Keratinocyte (primary cell): ENCODE measurements at regions not wholly inside any gene's neighbourhood (a gene's known extent, or its start where the extent isn't known, plus 50 kb on each side); places are given as distances from the start of the nearest gene placed in this dataset.

ENCODE experiments used
- CTCF ChIP-seq, 3 experiments: IDR thresholded peaks in 1 of 3; conservative IDR thresholded peaks in 1 of 3; optimal IDR thresholded peaks in 1 of 3; 2 replicates in 2 of 3; 3 replicates in 1 of 3; pipeline versions ENCODE3 to v1.5.1; 2011; ENCODE audit warnings: low read length in 3 of 3, mild to moderate bottlenecking in 3 of 3, moderate library complexity in 2 of 3, control low read depth in 1 of 3, inconsistent platforms in 1 of 3; ENCODE audit not compliant: insufficient read depth in 2 of 3; ENCODE audit errors: extremely low read depth in 1 of 3
- EZH2 ChIP-seq: IDR thresholded peaks from one replicate; pipeline ENCODE4 v1.6.1; 2012; ENCODE audit warnings: inconsistent platforms, mild to moderate bottlenecking, low read length, moderate library complexity

DNA sequence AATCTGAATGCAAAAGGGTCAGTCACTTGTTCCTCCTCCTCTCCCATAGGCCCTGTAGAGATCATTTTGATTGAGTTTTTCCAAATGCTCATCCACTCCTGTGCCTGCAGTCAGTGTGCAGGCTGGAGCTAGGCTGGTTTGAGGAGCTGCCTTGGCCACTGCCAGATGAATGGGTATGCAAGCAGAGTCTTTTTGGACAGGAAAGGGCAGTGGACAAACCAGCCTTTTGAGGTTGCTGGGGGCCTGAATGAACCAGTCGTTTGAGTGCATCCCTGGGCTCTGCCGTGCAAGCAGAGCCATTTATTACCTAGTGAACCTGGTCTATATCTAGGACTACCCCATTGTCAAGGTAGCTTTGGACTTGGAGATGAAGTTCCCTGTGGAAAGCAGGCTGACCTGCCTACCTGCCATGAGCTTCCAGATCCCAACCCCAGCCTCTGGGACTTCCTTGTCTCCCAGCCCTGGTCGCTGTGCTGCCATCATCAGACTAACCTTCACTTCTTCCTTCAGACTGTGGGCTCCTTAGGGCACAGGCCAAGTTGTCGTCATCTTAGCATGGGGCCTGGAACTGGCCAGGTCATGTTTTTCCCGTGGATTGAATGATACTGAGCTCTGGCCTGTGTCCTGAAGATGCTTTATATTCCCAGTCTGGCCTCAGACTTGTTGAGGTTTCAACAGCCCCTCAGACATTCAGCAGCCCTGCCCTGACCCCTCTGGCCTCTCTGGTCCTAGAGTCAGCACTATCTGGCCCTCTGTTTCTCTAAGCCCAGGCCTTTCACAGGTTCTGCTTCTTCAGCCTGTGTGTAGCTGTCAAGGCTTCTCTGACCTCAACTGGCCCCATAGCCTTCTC is 55.5 kb upstream of the PRR23C start:
- TF ChIP-seq CTCF (optimal IDR thresholded peaks at IDR 0.05 in 1 of 3, IDR thresholded peaks at IDR 0.05 in 1 of 3, conservative IDR thresholded peaks at IDR 0.05 in 1 of 3; ENCODE audit: extremely low read depth in 1 of 3, insufficient read depth in 2 of 3, low read length in 3 of 3) (no peak), EZH2 (no peak)
